SHP77 treated with DMSO at 0.1 percent for 48 hours (cell line): ENCODE measurements at regions not wholly inside any gene's neighbourhood (a gene's known extent, or its start where the extent isn't known, plus 50 kb on each side); places are given as distances from the start of the nearest gene placed in this dataset.
"Not testable (repeated sequence)": the region's sequence is repeated elsewhere in the genome, so short reads cannot be mapped to it uniquely, and the experiment has no call there.

Experiments
- DNase-seq: peaks from one replicate; lab custom pipeline; 2025; lab: John Stamatoyannopoulos, UW

DNA sequence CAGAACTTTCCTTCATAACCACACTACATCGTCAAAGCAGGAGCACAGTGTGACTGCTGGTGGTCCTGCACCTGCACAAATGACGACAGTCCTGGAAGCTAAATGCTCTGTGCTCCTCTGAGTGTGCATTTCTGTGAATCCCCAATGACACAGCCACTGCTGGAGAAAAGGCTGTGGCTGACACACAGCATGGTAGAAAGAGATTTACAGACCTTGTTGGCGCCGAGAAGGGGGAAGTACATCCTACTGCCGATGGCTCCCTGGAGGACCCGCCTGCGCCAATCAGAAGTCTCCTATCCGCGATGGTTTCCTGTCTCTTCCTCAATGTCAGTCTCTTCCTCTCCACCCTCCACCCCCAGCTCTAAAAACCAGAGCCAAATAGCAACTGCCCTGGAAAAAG is 115.4 kb upstream of the RAB4A start:
- no peak for DNase-seq

DNA sequence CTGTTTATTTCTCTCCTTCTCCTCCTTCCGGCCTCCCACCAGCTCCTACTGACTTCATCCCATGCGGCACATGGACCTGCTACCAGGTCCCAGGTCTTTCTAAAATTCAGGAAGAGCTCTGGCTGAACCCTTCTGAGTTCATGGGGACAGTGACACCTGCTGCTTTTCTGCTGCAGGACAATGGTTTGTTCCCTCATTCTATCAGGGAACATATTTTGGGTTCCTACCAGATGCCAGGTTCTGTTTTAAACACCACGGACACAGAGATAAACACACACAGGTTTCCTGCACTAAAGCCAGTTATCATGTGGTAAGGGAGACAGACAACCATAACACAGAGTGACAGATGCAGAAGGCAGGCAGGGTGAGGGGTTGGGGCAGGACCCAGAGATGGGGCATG is 114.0 kb upstream of the RAB4A start:
- DNase-seq = no peak

DNA sequence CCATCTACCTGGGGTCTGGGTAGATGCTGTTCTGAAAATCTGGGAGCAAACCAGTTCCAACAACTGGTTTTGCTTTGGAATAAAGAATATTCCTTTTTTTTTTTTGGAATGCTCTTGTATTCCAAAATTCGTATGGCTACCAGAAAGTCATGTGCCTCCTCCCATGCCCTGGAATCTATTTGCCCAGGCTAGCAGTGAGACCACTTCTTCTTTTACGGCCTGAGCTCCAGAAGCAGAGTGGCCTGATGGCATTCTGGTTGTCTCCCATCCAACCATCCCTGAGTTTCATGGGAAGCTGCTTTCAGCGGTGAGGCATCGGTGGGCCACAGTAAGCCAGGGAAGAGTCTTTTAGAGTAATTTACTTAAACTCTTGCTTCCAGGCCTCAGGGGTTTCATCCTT is 113.4 kb upstream of the RAB4A start:
- no peak for DNase-seq

DNA sequence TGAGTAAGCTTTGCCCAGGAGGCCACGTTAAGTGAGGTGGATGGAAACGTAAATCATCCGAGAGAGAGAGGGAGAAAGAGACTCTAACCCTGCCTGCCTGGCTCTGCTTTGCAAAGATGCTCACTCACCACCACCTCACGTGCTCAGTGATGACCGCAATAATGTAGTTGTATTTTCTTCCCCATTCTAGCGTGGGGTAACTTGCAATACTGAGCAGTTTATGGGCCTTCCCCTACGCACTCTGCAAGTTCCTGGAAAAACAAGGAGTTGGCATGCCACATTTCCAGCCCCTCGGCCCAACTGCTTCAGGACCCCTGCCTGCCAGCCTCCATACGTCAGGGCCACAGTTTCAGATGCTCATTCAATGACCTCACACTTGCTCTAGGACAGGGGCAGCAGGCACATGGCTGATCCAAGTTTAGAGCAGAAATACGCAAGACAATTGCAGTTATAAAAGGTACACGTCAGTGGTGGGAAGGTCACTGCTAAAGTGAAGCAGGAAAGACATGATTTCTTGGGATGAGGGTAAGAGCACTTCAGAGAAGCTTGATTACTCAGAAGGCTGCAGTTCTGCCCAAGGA is 112.5 kb upstream of the RAB4A start:
- DNase-seq = no peak

DNA sequence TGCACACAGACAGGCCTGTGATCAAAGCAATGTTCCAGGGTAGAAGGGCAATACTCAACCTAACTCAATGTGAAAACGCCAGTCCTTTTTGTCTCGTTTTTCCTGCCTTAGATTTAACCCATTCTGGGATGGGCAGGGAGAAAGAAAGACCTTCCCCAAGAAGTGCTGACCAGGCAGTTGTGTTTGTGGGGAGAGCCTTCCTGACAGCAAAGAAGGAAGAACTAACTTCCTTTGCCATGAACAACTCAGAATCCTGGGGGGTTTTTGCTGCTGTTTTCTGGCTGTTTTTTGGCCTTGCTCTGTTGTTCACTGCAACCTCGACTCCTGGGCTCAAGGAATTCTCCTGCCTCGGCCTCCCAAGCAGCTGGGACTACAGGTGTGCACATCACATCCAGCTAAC is 112.0 kb upstream of the RAB4A start:
- DNase-seq = no peak

DNA sequence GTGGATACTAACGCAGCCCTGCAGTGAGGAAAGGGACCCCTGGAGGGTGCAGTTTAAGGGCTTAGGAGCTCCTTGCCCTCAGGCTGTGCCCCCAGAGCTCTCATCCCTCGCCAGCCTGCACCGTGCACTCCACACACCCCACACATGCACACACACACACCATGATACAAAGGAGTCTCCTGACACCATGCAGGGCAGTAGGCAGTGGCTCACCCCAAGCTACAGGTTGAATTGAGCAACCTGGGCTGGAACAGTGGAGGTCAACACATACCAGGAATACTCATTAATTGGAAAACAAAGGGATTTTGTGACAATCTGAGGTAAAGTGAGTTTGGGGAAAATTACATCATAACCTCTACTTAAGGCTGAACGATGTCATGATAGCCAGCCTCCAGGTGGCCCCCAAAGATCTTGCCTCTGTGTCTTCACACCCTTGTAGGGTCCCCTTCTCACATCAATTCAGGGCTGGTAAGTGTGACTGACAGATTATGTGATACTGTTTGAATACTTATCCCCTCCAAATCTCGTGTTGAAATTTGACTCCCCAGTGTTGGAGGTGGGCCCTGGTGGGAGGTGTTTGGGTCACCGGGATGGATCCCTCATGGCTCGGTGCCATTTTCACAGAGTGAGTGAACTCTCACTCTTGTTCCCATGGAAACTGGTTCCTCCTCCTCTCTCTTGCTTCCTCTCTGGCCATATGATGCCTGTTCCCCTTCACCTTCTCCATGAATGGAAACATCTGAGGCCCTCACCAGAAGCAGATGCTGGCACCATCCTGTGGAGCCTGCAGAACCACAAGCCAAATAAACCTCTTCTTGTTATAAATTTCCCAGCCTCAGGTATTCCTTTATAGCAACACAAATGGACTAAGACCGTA is 111.0 kb upstream of the RAB4A start:
- no peak for DNase-seq

DNA sequence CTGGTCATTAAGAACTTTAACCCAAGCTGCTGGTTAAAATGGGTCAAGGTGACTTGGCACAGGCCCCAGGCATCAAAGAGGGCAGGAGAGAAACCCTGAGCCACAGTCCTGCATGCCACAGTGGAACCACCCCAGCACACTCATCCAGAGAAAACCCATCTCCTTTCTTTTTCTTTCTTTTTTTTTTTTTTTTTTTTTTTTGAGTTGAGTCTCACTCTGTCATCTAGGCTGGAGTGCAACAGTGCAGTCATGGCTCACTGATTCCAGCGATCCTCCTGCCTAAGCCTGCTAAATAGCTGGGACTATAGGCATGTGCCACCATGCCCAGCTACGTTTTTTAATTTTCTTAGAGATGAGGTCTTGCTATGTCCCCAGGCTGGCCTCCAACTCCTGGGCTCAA is 109.2 kb upstream of the RAB4A start:
- DNase-seq = no peak

DNA sequence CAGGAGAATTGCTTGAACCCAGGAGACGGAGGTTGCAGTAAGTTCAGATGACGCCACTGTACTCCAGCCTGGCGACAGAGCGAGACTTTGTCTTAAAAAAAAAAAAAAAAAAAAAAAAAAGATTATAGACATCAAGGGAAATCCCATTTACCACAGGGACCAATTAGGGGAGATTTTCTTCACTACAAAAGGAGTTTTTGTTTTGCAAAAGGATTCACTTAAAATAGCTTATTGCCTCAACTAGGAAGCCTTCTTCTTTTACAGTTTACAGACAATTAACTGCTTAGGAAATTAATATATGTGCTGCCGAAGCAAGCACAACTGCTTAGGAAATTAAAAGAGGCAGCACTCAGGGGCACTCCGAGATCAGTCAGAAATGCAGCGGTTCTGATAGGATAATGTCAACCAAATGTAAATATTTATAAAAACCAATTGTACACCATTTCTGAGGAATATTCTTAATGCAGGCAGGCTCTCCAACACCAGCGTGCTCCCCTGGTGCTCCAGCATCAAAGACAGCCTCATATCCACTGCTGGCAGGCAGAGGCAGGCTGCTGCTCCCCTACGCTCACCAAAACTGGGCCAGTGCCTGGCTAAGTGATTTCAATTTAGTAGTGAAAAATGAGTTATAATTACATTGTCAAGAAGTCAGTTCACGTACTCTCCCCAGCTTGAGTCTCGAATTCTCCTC is 107.9 kb upstream of the RAB4A start:
- DNase-seq = no peak

DNA sequence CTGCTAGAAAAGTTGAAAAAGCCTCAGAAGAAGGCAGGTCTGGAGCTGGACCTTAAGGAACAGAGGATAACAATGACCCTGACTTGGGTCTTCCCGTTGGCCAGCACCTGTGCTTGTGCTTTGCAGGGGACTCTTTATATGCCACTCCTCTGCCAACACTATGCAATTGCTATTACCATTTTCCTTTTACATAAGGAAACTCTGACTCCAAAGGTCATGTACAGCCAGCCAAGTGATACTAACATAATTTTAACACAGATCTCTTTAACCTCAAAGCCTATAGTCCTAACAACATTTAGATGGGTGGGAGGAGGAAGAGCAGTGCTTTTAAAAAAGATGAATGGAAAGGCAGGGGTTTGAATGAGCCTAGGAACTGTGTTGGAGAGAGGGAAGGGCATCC is 106.6 kb upstream of the RAB4A start:
- no peak for DNase-seq

DNA sequence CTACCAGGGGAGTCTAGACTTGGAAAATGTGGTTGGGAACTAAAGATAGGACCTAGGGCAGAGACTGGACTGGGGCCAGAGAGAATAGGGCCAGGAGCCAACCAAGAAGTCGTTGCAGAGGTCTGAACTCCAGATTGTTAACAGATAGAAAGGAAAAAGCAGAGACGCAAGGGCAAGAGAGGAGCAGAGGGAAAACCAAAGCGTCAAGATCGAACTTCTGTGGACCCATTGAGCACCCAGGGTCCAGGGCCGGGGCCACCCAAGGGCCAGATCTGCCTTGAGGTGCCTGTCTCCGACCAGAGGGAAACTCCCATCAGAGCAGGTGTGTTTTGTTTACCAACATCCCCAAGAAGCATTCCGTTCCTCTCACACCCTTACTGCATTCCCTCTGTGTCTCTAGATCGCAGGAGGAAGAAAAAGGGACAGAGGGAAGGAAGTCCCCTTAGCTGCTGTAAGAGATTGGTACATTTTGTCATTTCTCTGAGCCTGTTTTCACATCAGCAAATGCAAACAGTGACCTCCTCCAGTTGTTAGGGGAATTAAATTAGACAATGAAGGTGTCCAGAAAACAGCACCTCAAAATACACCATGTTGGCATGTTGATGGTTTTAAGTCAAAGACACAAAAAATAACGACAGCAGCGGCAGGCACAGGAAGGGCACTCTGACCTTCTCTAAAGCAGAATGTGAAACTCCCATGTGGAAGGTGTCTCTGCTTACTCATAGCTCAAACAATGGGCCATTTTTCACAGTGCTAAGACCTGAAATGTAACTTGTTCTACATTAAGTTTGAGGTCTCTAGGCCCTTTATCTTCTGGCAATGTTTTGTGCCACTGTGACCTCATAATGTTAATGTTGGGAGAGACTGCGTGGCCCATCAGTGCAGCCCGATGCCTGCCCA is 105.8 kb upstream of the RAB4A start:
- DNase-seq = no peak

DNA sequence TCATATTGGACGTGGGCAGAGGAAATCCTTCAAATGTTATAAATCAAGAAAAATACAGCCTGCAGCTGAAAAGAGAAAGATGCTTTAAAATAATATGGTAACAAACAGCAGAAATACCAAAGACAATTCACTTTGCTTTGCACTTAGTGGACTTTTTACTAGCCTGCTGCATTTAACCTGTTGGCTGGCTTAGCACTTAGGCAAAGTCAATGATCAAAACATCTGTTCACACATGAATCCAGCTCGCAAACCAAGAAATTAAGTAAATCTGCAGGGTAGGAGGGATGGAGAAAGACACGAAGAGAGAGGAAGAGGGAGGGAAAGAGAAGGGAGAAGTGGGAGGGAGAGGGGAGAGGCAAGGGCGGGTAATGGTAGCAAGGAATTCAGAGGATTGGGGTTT is 103.6 kb upstream of the RAB4A start:
- no peak for DNase-seq

DNA sequence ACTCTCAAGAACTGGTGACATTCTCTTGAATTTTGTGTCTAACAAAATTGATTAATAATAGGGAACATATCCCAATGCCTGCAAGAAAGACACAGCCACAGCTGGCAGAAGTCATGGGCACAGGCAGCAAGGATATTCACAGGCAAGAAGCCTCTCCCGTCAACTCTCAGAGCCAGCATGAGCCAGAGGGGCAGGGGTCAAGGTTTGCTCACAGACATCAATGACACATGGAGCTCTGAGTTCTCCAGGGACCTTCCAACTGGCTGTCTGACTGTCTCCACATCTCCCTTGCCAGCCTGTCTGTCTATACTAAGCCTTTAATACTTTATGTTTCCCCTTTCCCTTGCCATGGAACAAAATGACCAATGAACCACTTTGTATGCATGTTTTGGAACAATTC is 101.5 kb upstream of the RAB4A start:
- no peak for DNase-seq

DNA sequence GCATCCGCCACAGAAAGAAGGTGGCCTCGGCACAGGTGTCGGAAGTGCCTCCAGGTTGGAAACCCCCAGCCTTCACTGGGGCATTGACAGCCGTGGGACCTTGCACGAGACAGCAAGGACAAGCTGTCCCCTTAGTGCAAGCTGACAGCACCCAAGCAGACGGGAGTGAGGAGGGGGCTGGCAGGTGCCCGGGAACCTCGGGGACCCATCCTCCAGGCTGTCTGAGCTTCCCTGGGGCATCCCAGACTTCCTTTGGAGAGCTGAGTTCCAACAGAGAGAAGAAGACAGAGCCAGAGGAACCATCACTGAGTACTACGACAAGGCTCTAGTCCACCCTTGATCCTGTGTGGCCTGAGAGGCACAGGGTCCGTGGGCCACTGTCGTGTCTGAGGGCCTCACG is 100.6 kb upstream of the RAB4A start:
- DNase-seq = no peak

DNA sequence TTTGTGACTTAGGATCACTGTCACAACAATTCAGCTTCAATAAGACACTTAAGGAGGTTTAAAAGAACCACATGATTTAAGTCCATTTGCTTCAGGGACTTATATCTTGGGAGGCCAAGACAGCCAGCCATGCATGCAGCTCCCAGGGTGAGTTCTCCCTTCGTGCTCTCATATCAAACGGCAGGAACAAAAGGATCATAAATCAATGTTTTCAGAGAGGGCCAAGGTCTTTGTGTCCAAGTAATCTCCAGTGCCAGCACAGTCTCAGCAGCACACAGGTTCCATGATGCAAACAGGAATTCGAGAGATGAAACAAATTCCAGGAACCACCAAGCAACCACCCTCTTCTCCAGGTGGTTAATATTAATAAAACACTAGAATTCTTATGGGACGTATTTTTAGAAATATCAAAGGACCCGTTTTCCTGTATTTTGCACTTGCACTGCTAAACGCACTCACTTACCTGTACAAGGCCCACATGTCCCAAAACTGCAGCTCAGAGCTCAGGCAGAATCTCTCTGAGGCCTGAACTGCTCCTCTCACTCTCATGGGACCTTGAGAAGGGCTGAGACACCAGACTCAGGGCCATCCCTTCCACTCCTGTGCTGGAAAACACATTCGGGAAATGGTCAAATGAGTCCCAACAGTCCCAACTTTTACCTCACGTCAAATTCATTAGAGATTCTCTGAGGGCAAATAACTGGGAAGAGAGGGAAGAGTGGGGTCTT is 100.0 kb upstream of the RAB4A start:
- no peak for DNase-seq

DNA sequence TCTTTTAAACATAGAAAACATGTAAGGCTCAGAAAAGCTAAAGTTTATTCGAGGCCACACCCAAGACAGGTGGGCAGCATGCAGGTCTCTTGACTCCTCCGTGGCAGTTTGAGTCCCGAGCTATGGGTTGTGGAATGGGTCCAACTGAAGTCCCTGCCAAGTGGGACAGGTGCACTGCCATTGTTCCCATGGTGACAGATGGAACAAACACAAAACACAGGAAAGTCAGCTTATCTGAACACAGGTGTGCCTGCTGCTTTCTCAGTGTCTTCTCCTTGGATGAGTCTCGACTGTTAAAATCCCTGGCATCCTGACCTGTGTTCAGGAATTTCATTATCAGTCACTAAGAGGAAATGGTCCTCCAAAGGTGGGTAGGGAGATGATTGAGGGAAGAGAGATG is 99.0 kb upstream of the RAB4A start:
- peak; percentile 23 for DNase-seq

DNA sequence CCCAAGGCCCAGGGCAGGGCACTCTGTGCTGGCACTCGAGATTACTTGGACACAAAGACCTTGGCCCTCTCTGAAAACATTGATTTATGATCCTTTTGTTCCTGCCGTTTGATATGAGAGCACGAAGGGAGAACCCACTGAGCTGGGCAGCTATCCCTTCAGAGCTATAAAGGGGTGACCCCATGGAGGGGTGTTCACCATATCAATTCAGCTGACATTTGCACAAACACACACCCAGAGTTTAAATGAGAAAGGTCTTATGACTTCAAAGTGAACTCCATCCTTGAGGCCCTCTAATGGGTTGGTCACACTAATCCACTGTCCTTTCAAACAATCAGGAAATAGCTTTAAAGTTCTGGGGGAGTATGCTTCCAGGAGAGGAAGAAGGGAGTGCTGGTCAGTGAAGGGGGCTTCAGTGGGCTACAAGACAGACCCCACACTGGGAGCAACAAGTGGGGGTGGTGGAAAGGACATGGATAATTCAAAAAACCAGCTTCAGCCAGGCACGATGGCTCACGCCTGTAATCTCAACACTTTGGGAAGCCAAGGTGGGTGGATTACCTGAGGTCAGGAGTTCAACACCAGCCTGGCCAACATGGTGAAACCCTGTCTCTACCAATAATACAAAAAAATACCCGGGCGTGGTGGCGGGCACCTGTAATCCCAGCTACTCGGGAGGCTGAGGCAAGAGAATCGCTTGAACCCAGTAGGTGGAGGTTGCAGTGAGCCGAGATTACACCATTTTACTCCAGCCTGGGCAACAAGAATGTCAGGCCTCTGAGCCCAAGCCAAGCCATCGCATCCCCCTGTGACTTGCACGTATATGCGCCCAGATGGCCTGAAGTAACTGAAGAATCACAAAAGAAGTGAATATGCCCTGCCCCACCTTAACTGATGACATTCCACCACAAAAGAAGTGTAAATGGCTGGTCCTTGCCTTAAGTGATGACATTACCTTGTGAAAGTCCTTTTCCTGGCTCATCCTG is 97.1 kb upstream of the RAB4A start:
- not testable (repeated sequence) for DNase-seq

DNA sequence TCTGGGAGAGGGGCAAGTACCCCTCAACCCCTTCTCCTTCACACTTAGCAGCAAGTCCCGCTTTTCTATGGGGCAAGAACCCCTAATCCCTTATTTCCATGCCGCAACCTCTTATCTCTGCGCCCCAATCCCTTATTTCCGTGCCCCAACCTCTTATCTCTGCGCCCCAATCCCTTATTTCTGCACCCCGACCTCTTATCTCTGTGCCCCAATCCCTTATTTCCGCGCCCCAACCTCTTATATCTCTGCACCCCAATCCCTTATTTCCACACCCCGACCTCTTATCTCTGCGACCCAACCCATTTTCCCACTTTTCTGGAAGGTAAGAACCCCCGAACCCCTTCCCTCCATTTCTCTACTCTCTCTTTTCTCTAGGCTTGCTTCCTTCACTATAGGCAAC is 95.6 kb upstream of the RAB4A start:
- DNase-seq = not testable (repeated sequence)

DNA sequence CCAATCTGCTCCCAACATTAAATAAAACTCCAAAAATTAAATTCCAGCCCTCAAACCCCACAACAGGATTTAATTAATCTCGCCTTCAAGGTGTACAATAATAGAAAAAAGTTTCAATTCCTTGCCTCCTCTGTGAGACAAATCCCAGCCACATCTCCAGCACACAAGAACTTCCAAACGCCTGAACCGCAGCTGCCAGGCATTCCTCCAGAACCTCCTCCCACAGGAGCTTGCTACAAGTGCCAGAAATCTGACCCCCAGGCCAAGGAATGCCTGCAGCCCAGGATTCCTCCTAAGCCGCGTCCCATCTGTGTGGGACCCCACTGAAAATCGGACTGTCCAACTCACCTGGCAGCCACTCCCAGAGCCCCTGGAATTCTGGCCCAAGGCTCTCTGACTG is 94.5 kb upstream of the RAB4A start:
- DNase-seq = not testable (repeated sequence)

DNA sequence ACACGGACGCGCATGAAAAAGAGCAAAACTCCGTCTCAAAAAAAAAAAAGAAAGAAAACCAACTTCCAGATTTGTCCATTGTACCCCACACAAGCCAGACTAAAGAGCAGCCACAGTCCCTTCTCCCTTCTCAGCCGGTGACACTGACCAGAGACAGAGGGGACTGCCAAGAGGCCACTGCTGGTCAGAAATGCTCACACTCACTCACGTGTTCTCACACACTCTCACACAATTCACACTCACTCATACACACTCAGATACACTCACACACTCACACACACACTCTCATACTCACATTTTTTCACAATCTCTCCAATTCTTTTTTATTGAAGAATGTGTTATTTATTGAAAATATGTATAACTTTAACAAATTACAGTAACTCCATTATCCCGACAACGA is 90.8 kb upstream of the RAB4A start:
- no peak for DNase-seq

DNA sequence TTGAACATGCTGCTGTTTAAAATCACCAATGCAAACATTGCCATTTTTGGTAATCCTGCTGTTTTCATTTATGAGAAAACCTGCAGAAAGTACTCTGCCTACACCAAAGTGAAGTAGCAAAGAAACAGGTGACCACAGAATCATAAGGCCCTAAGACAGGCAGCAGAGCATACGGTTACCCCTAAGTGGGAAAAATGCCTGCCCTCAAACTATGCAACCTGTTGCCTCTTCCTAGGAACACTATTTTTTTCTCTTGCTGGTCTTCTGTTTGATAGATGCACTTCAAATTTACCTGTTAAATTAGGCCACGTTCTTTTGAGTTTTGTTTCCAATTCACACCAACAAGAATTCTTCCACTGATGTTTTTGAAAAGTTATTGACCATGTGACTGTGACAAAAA is 89.5 kb upstream of the RAB4A start:
- no peak for DNase-seq
